Astrocyte of the spinal cord (primary cell): ENCODE measurements at regions not wholly inside any gene's neighbourhood (a gene's known extent, or its start where the extent isn't known, plus 50 kb on each side); places are given as distances from the start of the nearest gene placed in this dataset.

Experiments
- DNase-seq: peaks from one replicate; pipeline ENCODE4 v3.0.0; 2011; ENCODE audit warnings: low read depth, low spot score
- H3K4me3 ChIP-seq: 2 replicates; pipeline ENCODE4 v1.5.1; 2011; ENCODE audit warnings: low read depth, mild to moderate bottlenecking, low read length, moderate library complexity
- in situ Hi-C: cut with HindIII; loops from 2 replicates; pipeline ENCODE4 v1.10.0; 2017; ENCODE audit warnings: low sequenced_read_pairs
- TF ChIP-seq, protein P1 (sequence below): IDR thresholded peaks from 2 replicates; pipeline ENCODE4 v1.5.1; 2012; ENCODE audit warnings: low read depth, mild to moderate bottlenecking, low read length, inconsistent platforms

DNA sequence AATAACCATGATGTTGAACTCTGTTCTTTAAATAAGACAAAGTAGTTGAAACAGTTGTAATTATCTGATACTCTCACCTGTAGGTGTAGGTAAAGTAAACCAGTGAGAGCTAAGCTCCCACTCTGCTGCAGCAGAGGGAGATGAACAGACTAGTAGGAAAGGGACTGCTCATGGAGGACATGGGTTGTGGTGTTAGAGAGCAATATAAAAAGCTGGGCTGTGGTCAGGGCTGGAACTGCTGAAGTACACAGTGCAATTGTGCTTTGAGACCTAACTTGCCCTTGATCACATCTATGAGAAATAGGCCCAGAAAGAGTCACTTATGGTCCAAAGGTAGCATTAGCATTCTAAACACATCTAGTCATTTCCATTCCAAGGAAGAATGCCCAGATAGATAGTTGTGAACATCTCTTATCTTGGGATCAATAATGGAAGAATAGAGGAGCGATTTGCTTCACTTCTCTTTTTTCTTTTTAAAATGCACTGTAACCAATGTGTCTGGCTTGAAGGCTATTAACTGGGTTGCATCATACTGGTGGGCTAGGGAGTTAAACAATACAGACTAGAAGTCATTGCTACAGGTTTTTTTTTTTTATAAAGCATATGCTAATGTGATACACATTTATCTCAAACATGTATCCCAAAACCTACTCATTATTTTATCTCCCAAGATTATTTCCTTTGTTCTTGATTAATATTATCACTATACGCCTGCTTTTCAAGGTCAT lies 251.3 kb upstream of the CENPE start:
- no peak for DNase-seq
- in situ Hi-C loops: no loop called here
- TF ChIP-seq, protein P1, sequence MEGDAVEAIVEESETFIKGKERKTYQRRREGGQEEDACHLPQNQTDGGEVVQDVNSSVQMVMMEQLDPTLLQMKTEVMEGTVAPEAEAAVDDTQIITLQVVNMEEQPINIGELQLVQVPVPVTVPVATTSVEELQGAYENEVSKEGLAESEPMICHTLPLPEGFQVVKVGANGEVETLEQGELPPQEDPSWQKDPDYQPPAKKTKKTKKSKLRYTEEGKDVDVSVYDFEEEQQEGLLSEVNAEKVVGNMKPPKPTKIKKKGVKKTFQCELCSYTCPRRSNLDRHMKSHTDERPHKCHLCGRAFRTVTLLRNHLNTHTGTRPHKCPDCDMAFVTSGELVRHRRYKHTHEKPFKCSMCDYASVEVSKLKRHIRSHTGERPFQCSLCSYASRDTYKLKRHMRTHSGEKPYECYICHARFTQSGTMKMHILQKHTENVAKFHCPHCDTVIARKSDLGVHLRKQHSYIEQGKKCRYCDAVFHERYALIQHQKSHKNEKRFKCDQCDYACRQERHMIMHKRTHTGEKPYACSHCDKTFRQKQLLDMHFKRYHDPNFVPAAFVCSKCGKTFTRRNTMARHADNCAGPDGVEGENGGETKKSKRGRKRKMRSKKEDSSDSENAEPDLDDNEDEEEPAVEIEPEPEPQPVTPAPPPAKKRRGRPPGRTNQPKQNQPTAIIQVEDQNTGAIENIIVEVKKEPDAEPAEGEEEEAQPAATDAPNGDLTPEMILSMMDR: no peak

DNA sequence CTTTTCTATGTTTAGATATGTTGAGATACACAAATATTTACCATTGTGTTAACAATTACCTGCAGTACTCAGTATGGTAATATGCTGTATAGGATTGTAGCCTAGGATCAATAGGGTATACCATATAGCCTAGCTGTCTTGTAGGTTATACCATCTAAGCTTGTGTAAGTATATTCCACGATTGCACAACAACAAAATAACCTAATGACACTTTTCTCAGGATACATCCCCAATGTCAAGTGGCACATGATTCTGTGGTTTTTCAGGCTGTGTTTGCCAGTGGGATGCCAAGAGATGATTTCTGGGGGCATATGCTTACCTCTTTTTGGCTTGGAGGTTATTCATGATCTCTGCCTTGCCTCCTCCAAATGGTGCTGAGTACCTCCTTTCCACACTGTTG lies 247.2 kb upstream of the CENPE start:
- TF ChIP-seq, protein P1: no peak
- no peak overlapping the region for H3K4me3 ChIP-seq
- DNase-seq: no peak
- in situ Hi-C loops: no loop called here

More for the DNA sequence above, 251.3 kb upstream of the CENPE start:
- H3K4me3 ChIP-seq: no peak overlapping the region

DNA sequence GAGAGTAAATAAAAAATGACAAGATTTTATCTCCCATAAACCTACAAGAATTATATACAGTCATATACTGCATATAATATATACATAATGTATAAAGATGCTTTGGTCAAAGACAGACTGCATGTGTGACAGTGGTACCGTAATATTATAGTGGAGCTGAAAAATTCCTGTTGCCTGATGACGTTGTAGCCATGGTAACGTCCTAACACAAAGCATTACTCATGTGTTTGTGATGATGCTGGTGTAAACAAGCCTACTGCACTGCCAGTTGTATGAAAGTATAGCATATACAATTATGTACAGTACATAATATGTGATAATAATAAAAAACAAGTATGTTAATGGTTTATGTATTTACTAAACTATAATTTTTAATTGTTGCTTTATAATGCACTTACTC lies 245.2 kb upstream of the CENPE start:
- in situ Hi-C loops: no loop called here
- H3K4me3 ChIP-seq: no peak overlapping the region
- TF ChIP-seq, protein P1: no peak
- DNase-seq: no peak

DNA sequence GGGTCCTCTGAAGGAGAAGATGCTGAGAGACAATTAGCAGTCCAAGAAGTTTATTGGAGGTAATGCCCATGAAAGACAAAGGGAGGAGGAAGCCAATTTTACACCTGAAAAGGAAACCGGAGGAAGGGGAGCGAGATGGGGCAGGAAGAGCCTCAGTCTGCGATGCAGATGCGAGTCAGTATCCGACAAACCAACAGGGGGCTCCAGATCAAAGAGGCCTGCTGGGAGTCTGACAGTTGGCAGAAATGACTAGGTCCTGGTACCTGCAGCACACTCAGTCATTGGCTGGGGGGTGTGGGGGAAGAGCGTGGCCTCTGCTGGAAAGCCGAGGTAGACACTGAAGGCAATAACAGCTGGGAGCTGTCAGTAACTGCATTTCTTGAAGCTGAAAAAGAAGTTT lies 231.1 kb upstream of the CENPE start:
- TF ChIP-seq, protein P1: no peak
- DNase-seq: no peak
- in situ Hi-C loops: no loop called here
- H3K4me3 ChIP-seq: no peak overlapping the region

DNA sequence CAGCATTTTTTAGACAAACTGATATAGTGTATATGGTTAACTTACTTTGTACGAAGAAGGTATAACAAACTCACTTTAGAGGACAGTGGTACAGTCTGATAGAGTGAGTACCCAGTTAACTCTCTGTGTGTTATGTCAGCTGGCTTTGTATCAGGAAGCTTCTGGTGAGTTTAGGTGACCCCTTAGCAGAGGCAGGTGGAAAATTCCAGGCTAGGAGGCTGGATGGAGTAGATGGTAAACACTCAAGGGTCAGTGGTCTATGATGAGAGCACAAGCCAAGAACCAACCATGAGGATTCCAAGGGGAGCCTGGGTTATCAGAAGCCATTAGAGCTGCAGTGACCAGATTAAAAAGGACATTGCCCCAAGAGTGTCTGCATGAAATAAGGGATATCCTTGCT lies 227.3 kb upstream of the CENPE start:
- H3K4me3 ChIP-seq: no peak overlapping the region
- in situ Hi-C loops: no loop called here
- DNase-seq: no peak
- TF ChIP-seq, protein P1: no peak

DNA sequence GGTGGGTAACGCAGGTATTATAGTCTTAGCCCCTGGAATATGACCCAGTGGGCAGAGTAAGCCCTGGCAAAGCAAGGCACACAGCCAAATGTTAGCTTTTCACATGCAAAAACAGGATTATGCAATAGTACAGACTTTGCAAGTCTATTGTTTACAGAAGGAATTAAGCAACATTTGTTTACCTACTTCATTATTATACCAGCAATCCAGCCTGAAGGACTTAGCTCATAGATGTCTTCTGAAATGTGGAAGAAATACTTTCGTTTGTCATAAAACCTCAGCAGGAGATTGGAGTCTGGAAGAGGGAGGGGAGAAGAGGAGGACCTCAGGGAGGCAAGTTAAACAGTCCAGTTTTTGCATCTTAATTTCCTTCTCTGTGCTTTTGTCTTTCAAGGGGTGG lies 226.7 kb upstream of the CENPE start:
- in situ Hi-C loops: no loop called here
- no peak for DNase-seq
- no peak overlapping the region for H3K4me3 ChIP-seq
- TF ChIP-seq, protein P1: no peak
